EH (cell line): ENCODE measurements at regions not wholly inside any gene's neighbourhood (a gene's known extent, or its start where the extent isn't known, plus 50 kb on each side); places are given as distances from the start of the nearest gene placed in this dataset.
"Not testable (repeated sequence)": the region's sequence is repeated elsewhere in the genome, so short reads cannot be mapped to it uniquely, and the experiment has no call there.

Experiments used
- DNase-seq: peaks from one replicate; pipeline ENCODE4 v3.0.0-alpha.2; 2015; ENCODE audit warnings: low read depth

- DNase-seq, result no peak
Measured at GRCh38 chr4:55028196-55028595, 97.2 kb downstream of the KDR start.

DNA sequence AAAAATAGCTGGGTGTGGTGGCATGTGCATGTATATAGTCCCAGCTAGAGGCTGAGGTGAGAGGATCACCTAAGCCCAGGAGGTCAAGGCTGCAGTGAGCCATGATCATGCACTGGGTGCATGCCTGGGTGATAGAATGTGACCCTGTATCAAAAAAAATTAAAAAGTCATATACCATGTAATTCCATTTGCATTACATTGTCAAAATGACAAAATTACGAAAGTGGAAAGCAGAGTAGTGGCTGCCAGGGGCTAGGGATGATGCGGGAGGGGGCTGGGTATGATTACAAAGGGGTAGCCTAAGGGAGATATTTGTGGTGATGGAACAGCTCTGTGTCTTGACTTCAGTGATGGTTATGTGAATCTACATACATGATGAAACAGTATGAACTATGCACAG lies 97.8 kb downstream of the KDR start:
- no peak for DNase-seq

DNA sequence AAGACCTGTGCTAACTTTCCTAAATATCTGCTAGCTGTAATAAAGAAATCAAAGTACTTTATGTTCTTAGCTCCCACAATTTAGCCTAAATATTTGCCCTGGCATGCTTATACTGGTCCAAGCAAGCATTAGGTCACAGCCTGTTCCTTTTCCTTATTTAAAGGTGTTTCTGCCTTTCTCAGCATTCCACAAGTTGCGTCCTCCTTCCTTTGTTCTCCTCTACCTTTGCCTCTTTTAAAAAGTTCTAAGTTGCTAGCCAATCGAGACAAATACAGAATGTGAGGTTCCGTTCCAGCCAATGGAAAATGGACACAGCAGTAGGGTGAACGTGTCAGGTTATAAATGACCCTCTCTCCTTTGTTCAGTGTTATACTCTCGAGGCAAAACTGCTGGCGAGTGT lies 99.9 kb downstream of the KDR start:
- not testable (repeated sequence) for DNase-seq

- DNase-seq, result no peak
Measured at GRCh38 chr4:55023030-55023429, 102.4 kb downstream of the KDR start.

GRCh38 chr4:55021214-55021613 lies 104.2 kb downstream of the KDR start:
- DNase-seq, result no peak

DNA sequence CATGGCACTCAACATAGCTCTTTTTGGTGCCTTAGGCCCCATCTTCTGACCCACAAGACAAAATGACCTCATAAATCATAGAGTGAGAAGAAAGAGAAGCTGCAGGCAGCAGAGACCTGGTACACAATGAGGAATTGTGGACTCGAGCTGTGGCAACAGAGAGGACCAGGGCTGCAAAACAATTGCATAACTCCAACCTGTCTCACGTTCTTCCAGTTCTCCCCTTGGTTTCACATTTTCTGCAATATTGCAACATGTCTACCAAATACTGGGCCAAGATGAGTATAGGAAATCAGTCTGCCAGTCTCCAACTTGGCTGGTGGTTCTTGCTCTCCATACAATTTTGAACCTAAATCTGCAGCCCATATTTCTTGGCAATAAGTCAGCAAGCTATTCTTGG lies 105.3 kb downstream of the KDR start:
- DNase-seq, result no peak

GRCh38 chr4:55018978-55019377 lies 106.4 kb downstream of the KDR start:
- DNase-seq, result no peak

DNA sequence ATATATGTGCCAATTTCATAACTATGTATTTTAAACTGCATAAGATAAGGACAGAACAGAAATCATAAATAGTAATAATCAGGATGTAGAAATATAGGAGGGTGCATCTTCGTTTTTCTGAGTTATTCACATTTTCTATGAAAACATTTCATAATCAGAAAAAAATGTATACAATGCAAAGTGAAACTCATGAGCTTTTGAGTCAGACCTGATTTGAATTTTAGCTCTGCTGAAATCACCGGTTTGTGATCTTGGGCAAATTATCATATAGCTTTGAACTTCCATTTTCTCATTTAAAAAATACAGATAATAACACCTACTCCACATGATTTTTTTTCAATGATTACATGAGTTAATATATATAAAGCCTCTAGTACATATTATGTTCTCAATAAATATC lies 106.9 kb downstream of the KDR start:
- no peak for DNase-seq

DNA sequence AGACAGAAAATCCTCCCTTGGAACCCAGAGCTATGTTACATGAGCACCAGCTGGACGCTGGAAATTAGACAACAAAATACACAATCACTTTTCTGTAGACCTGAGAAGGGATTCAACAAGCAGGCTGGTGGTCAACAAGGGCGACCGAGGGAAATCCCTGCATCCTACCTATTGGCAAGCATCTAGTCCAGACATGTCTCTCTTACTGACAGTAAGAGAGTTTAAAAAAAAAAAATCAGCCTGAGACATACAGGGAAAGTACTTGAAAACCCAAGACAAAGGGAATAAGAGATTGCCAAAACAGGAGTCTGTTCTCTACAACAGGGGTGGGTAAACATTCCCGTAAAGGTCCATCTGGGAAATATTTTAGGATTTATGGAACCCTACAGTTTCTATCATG lies 108.0 kb downstream of the KDR start:
- DNase-seq, result no peak

GRCh38 chr4:55016131-55016530 lies 109.3 kb downstream of the KDR start:
- DNase-seq, result no peak

- no peak for DNase-seq
Measured at GRCh38 chr4:55014876-55015275, 110.5 kb downstream of the KDR start.

DNA sequence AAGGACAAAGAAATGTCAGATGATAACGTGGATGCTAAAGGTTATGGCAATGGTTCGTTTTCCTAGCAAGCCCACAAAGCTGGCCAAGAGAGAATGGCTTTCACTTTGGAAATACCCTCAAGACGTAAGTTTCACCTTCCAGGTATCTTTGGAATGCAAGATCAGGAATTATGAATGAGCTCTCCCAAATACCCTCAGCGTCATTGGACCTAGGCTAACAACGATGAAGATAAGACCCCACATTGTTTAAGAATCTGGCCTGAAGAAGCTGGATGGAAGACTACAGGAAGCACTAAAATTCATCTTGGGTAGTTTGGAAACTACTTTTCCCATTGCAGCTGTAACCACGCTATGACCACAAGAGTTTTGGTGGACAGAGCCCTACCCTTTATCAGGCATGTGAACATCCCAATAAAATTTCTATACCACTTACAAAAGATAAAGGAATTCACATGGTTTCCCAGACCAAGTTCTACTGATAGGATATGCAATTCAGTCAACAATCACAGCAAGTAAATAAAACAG lies 111.9 kb downstream of the KDR start:
- DNase-seq, result no peak

- DNase-seq, result no peak
Measured at GRCh38 chr4:55012363-55013230, 112.8 kb downstream of the KDR start.

DNA sequence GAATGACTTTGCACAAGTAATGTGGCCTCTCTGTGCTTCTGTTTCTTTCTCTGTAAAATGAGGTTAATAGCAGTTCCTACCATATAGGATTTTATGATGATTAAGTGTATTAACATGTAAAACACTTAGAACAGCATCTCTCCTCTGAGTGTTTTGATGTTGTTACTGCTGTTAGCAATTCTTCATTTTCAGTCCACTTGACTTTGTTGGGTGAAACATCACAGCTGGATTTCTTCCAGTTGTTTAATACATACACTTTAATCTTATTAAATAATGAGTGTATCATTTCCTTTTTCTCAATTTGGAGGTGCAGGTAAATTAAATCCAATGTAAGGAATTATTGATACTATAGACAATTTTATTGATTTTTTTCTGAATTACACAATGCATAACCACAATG lies 113.6 kb downstream of the KDR start:
- DNase-seq, result no peak

- DNase-seq, result no peak
Measured at GRCh38 chr4:55010550-55010949, 114.8 kb downstream of the KDR start.

GRCh38 chr4:55008166-55009056 lies 117.0 kb downstream of the KDR start:
- no peak for DNase-seq

DNA sequence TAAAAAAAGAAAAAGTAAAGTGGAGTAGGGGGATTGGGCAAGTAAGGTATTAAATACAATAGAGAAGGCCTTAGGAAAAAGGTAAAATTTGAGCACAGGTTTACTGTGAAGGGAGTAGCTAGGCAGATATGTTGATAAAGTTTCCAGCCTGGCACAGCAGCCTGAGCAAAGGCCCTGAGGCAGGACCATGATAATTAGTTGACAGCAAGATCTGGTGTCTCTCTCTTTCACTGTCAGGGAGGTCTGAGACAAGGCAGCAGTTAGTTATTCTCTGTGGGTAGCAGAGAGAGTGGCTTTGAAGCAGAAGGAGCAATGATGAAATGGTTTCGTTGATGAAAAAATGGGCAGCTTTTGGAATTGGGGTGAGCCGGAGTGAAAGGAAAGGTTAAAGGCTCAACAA lies 119.5 kb downstream of the KDR start:
- DNase-seq, result no peak

DNA sequence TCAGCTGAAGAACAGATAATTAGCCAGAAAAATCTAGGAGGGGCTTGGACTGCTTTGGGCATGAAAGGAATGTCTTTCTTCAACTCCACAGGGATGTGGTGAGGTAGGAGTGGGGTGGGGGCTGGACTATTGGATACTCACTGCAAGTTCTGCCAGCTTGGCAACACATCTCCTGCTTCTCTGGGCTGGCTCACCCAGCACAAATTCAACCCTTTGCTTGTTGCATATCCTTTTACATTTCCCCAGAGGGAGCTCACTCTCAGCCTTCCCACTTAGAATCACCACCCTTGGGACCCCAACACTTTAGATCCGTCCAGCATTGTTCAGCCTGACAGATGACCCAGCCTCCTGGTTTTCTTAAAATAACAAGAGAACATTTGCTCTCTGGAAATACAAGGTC lies 120.6 kb downstream of the KDR start:
- DNase-seq, result no peak

GRCh38 chr4:55002431-55002830 lies 123.0 kb downstream of the KDR start:
- DNase-seq, result no peak

DNA sequence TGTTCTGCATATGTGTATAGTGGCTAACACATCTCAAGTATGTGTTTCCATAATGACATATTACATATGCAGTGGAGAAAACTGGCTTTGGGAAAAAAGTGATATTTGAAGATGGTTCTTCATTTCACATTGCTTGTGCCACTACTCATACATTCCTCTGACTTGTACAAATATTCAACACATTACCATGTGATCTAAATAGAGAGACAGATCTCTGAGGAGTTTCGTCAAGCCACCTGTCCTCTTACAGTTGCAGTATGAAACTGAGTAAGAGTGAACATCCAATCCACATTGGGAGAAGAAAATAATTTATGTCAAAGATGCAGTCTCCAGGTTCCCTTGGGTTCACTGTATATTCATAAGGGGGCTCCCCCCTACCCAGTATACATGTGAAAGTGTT lies 123.9 kb downstream of the KDR start:
- no peak for DNase-seq

DNA sequence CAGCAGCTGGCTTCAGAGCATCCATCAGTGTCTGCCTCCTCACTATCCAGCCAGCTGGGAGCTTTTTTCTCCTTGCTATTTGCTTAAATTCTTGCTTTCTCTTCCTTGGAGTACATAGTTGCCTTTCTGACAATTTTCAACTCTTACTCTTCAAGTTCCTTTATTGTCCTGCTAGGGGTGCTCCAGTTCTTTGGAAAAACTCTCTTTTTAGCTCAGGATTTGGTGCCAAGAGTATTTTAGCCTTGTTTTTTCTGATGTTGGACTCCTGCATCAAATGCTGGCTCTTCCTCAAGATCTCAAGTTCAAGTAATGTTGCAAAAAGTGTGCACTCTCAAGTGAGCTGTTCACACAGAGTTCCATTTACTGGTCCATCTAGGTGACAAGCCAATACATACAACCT lies 126.4 kb downstream of the KDR start:
- peak; percentile 4 for DNase-seq

DNA sequence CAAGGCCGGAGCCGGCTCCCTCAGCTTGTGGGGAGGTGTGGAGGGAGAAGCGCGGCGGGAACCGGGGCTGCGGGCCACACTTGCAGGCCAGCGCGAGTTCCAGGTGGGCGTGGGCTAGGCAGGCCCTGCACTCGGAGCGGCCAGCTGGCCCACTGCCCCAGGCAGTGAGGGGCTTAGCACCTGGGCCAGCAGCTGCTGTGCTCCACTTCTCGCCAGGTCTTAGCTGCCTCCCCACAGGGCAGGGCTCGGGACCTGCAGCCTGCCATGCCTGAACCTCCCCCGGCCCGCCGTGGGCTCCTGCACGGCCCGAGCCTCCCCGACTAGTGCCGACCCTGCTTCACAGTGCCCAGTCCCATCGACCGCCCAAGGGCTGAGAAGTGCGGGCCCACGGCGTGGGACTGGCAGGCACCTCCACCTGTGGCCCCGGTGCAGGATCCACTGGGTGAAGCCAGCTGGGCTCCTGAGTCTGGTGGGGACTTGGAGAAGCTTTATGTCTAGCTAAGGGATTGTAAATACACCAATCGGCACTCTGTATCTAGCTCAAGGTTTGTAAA lies 131.8 kb downstream of the KDR start:
- not testable (repeated sequence) for DNase-seq

DNA sequence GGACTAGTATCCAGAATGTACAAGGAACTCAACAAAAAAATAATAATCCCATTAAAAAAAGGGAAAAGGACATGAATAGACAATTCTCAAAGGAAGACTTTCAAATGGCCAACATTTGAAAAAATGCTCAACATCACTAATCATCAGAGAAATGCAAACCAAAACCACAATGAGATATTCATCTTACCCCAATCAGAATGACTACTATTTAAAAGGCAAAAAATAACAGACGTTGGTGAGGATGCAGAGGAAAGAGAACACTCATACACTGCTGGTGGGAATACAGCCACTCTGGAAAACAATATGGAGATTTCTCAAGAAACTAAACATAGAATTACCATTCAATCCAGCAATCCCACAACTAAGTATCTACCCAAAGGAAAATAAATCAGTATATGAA lies 133.1 kb downstream of the KDR start:
- DNase-seq, result peak; percentile 10
